CD1c-positive myeloid dendritic cell (primary cell): ENCODE measurements at regions not wholly inside any gene's neighbourhood (a gene's known extent, or its start where the extent isn't known, plus 50 kb on each side); places are given as distances from the start of the nearest gene placed in this dataset.

ENCODE experiments used
- DNase-seq: peaks from one replicate; pipeline ENCODE4 v3.0.0-alpha.2; 2016; ENCODE audit errors: extremely low spot score

DNA sequence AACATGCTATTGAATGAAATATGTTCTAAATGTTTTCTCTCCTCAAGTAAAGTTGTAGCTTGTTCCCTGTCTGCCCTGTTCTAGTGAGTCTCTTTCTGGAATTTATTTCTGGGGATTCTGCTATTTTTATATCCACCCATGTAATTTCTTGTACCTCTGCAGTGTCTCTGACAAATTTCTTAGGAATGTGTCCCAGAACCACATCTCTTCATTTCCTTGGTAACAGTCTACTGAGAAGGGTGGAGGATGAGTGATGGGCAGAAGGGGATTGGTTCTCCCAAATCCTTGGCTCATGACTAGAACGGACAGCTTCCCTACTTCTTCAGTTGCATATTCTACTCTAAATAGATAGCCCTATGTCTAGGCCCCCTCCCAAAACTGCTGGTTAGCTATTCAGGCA is 490.6 kb upstream of the LINC00305 start:
- DNase-seq: no peak

DNA sequence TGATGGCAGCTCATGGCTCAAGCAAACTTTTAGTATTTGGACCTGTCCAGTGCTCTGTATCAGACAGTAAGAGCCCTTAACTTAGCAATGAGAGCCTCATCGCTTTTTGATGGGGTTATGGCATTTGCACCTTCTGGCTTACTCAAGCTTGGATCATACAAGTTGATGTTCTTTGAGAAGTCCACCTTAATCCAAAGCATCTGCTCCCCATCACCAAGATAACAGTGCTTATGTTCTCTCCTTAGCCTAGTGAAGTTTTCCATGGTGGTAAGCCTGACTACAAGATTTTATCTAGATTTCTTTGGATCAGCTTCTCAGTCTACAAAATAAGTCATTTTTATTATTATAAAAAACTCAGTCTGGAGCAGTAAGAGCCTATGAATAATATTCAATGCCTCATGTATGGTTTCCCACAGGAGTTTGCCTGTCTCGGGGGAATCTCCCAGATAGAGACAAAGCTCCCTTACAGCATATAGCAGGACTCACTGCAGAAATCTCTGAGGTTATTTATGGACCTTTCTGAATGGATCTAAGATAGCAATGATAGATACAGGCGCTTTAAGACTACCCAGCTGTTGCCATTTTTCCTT is 472.2 kb upstream of the LINC00305 start:
- no peak for DNase-seq

DNA sequence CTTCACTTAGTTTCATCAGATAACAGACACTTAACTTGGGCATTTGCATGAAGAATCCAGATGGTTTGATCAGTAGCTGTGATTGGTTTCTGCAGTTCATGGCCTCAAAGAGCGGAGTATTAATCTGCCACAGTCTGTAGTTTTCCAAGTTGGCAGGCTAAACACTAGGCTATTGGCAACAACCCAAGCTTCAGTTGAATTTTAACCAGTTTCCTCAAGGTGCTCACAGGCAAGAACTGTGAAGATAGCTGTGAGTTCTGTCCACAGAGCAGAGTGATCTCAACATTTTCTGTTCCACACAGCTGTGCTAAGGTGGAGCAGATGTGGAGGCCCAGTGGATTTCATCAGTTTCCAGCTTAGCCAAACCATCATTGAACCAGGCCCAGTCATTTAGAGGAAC is 469.5 kb upstream of the LINC00305 start:
- no peak for DNase-seq

DNA sequence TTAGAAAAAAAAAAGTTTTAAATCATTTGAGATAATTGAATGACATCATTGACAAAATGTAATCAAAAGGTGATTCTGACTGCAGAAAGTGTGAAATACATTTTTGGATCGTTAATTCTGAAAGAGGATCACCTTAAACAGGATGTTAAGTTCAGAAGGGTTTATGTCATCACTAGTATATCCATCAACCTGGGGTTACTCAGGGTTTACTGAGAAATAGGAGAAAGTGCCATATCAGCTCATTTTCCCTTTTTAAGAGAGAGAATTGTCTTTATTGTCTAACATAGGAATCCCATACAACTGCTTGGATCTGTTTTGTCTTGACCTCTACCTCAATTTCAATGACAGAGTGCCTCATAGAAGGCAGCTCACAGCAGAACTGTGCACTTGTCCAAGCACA is 466.1 kb upstream of the LINC00305 start:
- no peak for DNase-seq

DNA sequence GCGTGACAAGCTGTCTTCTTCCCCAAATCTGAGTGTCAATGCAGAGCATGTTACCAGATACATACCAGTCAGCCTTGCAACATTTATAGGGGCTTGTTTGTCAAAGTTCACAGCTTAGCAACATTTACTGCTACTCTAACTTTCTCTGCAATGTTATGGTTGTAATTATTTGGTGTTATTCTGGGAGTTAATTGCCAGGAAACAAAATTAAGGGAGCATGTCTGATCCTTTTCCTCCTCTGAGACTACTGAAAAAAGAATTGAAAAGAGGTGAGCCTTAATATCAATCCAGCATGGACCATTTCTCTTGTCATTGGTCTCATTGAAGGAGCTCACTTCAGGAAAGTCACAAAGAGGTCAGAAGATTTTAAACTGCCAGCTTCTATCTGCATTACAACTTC is 465.6 kb upstream of the LINC00305 start:
- no peak for DNase-seq

DNA sequence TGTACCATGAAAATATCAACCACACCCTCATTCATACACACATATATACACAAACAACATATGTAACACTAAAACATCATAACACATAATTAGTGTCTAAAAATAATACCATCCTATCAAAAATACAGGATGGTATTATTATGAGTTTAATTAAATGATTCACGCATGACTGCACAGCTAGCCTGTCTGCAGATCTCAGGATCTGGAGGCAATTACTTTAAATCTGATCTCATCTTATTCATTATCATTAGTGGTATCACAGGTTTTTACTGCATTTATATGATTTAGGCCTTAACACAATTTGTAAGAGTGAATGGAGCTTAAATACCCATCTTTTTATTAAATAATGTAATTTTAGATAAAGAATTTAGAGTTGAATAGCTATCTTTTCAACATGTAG is 443.4 kb upstream of the LINC00305 start:
- no peak for DNase-seq

DNA sequence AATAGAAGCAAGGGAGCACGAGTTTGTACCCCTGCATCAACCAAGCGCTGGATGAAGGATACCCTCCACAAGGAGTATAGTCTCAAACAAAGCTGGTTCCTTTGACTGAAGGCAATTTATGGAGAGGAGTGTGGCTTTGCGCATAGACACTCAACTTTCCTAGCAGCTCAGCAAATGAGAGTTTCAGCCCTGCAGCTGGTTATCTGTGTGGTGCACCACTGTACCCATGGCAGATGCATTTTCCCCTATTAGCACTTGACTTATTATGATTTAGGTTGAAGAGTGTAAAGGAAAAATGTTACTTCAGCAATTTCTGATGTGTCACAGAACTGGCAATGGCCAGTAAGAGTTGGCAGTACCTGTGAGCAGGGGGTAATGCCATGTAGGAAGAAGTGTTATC is 440.1 kb upstream of the LINC00305 start:
- no peak for DNase-seq

DNA sequence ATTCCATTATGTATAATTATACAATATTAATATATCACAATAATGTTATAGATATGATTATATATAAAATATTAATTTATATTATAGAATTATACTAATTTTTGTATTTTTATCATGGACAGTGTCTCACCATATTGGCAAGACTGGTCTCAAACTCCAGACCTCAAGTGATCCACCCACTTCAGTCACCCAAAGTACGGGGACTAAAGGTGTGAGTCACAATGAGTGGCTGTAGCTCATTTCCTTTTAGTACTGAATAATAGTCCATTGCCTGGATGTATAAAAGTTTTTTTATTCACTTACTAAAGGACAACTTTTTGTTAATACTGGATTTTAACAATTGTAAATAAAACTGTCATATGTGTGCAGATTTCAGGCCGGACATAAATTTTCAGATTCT is 417.6 kb upstream of the LINC00305 start:
- DNase-seq: no peak

DNA sequence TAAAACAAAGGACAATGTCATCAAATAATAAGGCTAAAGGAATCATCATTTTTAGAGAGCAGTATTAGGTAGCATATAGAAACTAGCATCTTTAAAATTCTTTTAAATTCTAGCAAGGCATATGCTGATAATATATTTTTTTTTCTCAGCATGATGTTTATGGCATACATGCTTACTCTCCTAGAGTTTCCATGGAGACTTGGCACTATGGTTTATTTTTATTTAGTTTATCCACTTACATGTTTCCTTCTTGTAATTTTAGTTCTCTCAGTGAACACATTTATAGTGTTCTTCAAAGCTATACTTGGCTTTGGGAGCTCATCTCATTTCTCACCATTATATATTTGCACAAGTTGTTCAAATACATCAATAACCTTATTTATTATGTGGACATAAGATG is 413.8 kb upstream of the LINC00305 start:
- no peak for DNase-seq

DNA sequence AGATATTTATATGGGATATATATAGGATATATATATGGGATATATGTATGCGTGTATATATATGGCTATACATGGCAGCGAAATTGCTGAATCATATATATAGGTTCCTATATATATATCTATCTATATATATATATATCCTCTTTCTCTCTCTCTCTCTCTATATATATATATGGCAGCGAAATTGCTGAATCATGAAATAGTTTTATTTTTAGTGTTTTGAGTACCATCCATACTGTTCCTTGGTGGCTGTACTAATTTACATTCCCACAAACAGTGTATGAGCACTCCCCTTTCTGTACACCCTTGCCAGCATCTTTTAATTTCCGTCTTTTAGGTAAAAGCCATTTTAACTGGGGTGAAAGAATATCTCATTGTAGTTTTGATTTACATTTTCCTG is 397.6 kb upstream of the LINC00305 start:
- no peak for DNase-seq

DNA sequence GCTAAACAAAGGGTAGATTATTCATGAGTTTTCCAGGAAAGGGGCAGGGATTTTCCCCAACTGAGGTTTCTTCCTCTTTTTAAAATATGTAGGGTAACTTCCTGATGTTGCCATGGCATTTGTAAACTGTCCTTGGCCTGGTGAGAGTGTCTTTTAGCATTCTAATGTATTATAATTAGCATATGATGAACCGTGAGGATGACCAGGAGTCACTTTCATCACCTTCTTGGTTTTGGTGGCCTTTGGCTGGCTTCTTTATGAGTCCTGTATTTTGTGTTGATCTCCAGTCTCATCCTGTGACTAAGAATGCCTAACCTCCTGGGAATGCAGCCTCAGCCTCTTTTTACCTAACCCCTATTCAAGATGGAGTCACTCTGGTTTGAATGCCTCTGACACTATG is 391.0 kb upstream of the LINC00305 start:
- DNase-seq: peak; percentile 15

DNA sequence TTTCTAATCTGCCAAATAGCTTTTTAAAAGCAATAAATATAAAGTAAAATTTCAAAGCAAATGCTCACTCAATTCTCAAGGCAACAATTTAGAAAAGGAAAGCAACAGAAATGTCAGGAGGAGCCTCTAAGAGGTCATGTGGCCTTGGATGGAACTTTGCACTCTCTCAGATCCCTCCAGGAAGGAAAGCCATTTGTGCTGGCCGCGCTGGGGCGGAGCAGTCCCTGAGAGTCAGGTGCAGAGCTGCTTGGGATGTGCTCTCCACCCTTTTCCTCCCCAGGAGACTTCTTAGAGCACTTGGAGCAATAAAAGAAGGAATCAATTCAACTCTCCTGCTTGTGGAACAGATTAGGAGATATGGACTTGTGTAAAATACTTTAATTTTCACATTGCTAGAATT is 379.8 kb upstream of the LINC00305 start:
- no peak for DNase-seq

DNA sequence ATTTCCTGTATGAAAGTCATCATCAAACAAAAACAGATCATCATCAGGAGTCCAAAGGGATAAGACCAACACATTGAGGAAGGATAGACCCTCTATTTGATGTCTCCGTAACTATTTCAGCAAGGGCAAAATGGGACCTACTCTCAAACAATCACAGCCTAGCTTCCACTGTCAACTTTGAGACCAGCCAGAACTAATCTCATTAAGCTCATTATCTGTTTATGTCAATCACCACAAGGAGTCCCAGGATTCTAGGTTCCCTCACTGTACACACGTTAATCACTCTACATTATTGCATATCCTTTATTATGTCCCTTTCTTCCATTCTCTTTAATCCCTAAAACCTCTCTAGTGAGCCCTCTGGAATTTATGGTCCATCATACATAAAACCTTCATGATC is 370.3 kb upstream of the LINC00305 start:
- no peak for DNase-seq

DNA sequence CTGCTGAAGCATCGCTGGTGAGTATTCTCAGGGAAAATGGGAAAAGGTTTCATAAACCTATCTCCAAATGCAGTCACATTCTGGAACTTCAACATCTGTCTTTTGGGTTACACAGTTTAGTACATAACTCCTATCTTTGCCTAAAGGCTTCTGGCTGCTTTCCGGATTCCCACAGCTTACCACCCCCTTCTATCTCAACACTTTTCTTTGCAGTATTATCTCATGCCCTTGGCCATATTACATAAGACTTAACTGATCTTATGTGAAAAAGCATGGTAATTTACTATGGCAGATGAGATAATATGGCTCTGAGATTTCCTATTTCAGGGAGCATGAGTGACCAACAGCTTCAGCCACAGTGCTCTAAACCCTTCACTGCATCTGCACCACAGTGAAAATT is 369.3 kb upstream of the LINC00305 start:
- no peak for DNase-seq

DNA sequence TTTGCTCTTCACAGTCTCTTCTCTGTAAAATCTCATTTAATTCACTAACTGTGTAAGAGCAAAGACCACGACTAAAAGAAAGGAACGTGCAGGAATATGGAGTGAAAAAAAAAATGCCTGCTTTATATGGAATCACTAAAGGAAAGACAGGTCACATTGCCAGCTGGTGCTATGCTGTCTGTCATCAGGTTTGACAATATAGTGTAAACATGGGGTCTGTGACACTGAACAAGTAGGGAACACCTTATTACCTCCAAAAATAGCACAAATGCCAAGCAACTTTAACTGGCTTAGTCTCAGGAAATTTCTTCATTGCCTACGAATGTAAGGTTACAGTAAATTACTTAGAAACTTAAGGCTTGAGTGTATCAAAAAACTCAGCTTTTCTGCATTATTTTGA is 364.5 kb upstream of the LINC00305 start:
- DNase-seq: no peak

DNA sequence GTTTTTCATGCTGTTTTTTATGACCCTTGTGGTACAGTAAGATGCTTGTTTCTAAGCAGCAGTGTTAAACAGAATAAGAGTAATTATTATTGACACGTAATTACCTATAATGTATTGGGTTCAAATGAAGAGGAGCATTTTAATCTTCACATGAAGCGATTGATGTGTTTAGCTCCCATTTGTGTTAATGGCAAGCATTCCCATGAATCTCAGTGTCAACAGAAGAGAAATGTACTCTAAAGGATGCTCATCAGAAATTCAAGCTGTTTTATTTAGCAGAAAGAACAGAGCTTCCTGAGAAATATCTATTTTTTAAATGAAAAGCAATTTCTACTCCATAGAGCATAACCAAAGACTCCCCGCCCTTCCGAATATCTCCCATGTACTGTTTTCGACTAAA is 341.3 kb upstream of the LINC00305 start:
- DNase-seq: no peak

DNA sequence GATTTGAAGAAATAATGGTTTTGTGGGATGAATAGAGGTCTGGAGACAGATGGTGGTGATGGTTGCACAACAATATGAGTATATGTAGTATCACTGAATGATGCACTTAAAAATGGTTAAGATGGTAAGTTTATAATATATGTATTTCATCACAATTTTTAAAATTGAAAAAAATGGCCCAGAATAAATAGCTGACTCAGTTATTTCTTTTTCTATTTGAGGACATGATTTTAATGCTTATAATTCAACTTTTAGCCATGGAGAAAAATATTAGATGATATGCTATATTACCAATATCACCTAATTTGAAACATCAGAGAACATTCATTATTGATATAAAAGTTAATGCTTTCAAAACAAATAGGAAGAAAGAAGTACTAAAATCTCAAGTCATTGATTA is 339.8 kb upstream of the LINC00305 start:
- DNase-seq: no peak

DNA sequence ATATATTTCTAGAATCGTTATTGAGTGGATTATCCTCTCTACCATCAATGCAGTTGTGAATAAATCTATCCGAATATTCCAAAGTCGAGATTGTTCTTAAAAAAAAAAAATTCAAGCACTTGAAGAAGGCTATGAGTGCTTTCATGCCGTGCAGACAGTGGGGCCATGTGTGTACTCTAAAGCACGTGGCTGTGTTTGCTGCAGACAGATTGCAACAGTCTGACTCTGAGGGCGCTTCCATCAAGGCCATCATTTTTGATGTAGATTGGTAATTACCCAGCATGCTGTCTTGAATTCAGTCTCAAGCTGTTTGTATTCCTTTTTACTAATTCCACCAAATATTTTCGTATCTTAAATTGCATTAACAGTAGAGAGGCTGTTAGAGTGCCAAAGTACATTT is 325.9 kb upstream of the LINC00305 start:
- no peak for DNase-seq

DNA sequence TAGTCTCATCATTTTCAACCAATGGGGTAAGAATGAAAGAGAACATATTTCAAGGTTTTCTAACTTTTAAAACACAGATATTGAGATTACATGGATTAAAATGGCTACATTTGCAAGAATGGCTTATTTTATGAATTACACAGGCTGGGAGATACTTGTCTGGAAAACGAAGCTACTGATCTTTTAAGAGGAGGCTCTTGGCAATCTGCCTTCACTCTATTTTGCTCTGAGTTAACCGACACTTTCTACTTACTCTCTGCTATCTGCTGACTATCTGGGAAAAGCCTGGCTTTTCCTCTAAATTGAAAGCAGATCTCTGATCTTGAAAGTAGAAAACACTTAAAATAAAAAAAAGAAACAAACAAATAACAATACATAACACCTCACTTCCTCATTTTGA is 325.4 kb upstream of the LINC00305 start:
- DNase-seq: no peak

DNA sequence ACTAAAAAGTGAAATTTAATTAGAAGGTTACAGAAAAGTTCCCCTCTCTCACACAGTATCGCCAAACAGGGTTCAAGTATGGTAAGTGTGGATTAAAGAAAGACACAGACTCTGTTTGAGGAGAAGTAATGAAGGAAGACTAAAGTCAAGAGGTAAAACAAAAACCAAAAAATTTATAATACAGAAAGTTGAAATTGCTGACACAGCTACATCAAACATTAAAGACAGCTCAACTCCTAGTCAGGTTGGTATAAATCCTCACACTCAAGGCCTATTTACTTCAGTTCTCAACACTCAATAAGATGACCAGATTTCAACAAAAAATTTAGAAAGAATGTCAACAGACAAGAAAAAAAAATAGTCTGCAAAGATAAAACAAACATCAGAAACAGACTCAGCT is 300.5 kb upstream of the LINC00305 start:
- DNase-seq: no peak

DNA sequence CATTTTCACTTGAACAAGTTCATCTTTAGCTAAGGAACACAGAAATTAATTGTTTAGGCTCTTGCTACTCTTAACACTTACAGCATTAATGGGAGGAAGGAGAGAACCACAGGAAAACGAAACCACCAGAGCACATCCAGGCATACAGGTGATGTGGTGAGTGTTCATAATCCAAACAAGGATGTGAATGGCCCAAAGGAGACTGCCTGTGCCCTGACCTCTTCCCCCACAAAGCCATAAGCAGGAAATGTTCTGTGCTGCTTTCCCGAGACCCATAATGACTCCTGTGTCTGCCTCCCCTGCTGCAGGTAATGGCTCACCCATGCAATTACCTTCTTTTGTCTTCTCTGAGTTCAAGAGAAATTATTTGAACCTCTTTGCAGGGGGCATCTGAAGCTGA is 295.9 kb upstream of the LINC00305 start:
- DNase-seq: no peak

DNA sequence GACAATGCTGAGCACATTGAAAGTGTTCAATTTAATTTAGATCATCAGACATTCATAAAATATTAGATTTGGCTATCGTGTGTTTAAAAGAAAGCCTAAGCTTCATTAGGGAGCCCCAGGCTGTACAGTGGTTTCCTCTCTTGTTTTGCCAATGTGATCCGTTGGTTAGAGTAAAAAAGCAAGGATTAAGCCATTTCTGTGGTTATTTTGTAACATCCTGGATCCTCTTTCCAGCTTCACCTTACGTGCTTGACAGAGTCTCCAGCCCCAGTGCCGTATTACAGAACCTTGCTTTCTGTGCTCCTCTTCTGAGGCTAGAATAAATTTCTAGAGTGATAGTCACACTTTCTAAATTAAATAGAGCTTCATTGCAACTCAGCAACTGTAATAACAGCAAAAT is 289.3 kb upstream of the LINC00305 start:
- DNase-seq: no peak

DNA sequence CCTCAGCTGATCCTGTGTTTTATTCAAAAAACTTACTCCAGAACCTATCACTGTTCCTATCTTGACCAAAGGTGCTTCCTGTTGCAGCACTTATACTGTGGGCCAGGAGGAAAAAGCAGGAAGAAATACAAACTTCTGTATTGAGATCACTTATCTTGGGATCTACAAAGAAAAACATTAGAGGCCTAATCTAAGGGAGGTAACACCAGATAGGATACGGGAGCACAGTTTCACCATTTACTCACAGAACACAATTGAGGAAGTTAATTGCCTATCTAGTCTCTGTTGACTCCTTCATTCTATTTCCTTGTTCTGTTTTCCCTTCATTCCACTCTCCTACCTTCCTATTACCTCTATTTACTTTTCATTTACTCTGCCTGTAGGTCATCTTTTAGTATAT is 287.2 kb upstream of the LINC00305 start:
- DNase-seq: no peak

DNA sequence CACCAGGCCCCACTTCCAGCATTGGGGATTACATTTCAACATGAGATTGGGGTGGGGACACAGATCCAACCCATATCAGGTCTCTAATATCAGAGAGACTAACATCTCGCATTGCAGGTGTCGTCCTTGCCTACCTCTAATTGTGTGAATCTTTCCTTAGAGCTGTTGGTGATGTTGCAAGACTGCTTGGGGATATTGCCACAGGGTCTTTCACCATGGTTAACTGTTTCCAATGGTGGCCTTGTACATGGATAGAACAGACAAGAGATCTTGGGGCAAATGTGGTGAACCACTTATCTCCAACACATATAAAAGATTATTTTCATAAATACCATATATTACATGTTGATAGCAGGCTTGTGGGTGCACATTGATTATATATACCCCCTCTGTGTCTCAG is 270.3 kb upstream of the LINC00305 start:
- no peak for DNase-seq

DNA sequence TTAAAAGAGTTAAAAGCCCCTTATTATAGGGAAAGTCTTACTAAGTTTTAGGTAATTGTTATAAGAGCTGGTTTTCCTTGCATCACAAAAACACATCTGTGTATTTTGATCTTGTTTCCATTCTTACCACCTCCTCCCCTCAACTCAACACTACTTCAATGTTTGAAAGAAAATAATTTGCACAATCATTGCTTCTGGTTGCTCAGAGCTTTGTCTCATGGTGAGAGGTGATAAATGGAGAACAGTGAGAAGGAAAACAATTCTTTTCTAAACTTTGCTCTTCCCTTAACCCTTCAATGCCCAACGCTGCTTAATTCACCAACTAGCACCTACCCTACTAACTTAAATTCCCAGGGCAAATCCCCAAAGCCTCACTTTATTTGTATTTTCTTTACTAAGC is 268.1 kb upstream of the LINC00305 start:
- no peak for DNase-seq
